ENCODE measurements at regions not wholly inside any gene's neighbourhood (a gene's known extent, or its start where the extent isn't known, plus 50 kb on each side); places are given as distances from the start of the nearest gene placed in this dataset.

DNA sequence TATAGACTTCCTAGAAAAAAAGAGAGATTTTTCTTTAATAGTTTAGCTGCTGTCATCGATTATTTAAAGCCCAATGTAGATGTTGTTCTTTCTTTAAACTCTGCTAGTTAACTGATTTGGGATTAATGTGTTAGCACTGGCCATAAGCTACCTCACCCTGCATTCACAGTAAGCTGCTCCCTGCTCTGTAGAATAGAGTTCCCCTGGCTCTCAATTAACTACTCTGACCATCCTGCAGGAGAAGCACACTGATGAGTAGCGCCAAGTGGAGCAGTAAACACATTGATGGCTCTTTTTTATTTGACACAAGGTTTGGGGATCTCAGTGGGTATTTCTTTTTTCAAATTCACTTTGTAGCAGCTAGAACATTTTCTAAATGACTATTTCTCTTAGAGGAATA lies 807.9 kb upstream of the ZNF608 start:
- TF ChIP-seq, protein P1, sequence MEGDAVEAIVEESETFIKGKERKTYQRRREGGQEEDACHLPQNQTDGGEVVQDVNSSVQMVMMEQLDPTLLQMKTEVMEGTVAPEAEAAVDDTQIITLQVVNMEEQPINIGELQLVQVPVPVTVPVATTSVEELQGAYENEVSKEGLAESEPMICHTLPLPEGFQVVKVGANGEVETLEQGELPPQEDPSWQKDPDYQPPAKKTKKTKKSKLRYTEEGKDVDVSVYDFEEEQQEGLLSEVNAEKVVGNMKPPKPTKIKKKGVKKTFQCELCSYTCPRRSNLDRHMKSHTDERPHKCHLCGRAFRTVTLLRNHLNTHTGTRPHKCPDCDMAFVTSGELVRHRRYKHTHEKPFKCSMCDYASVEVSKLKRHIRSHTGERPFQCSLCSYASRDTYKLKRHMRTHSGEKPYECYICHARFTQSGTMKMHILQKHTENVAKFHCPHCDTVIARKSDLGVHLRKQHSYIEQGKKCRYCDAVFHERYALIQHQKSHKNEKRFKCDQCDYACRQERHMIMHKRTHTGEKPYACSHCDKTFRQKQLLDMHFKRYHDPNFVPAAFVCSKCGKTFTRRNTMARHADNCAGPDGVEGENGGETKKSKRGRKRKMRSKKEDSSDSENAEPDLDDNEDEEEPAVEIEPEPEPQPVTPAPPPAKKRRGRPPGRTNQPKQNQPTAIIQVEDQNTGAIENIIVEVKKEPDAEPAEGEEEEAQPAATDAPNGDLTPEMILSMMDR (conservative IDR thresholded peaks at IDR 0.05; ENCODE audit: low read length) = no peak
- TF ChIP-seq EZH2phosphoT487 (IDR thresholded peaks at IDR 0.05; ENCODE audit: borderline replicate concordance, low read depth, low read length) = no peak
